ENCODE measurements at regions not wholly inside any gene's neighbourhood (a gene's known extent, or its start where the extent isn't known, plus 50 kb on each side); places are given as distances from the start of the nearest gene placed in this dataset.
A peak's percentile ranks its signal among the peaks of the same experiment; 100 is the strongest.

DNA sequence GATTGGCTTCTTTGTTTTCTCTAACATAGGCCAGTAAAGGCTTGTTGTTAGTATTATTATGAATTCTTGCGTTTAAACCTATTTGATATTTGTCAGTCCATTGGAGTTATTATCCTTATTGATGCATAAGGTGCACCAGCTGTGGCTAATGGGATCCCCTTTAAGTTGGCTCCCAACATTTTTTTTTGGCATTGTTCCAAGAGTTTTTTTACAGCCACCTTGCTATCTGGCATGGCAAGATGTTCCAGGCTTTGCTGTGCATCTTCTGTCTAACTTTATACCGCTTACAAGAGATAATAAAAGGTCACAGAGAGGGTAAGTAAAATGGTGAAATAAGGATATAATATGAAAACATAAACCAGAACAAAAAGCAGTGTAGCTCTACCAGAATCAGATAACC is 157.5 kb upstream of the TACR1 start:
- DNase-seq (ENCODE audit: low read depth), result no peak
- TF ChIP-seq, protein P1, sequence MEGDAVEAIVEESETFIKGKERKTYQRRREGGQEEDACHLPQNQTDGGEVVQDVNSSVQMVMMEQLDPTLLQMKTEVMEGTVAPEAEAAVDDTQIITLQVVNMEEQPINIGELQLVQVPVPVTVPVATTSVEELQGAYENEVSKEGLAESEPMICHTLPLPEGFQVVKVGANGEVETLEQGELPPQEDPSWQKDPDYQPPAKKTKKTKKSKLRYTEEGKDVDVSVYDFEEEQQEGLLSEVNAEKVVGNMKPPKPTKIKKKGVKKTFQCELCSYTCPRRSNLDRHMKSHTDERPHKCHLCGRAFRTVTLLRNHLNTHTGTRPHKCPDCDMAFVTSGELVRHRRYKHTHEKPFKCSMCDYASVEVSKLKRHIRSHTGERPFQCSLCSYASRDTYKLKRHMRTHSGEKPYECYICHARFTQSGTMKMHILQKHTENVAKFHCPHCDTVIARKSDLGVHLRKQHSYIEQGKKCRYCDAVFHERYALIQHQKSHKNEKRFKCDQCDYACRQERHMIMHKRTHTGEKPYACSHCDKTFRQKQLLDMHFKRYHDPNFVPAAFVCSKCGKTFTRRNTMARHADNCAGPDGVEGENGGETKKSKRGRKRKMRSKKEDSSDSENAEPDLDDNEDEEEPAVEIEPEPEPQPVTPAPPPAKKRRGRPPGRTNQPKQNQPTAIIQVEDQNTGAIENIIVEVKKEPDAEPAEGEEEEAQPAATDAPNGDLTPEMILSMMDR (conservative IDR thresholded peaks at IDR 0.05; ENCODE audit: low read length), result no peak
- no peak overlapping the region for H3K4me3 ChIP-seq (ENCODE audit: low read length)

DNA sequence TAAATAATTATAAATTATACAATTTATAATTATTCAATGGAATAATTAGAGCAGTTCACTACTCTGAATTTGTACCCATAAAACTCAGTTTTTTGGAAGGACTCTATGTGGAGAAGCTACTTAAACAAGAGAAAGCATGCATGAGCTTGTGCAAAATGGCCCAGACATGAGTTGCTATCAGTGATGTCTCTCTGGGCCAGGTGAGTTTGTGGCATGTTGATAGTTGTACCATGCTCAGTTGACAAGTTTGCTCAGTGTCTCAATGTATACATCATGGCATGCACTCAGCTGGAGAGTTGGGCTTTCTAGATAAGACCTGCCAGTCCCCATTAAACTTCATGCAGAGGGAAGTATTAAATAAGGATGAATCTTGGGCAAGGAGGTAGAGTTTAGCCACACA is 153.8 kb upstream of the TACR1 start:
- TF ChIP-seq, protein P1 (conservative IDR thresholded peaks at IDR 0.05; ENCODE audit: low read length), result no peak
- no peak overlapping the region for H3K4me3 ChIP-seq (ENCODE audit: low read length)
- no peak for DNase-seq (ENCODE audit: low read depth)

DNA sequence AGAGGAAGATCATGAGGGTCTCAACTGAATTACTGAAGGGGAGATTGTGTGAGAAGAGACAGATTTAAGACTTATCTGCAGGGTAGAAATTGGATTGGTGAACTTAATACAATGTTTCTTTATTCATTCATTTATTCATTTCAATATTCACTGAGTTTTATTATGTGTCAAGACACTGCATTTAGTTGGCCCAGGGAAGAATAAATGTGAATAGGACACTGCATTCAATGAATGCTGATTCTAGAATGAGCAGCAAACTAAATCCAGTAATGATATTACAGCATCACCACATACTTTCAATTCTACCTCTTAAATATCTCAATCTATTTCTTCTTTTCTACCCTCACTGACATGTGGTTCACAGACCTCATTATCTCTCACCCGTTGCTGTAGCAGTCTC is 149.0 kb upstream of the TACR1 start:
- no peak for DNase-seq (ENCODE audit: low read depth)
- TF ChIP-seq, protein P1 (conservative IDR thresholded peaks at IDR 0.05; ENCODE audit: low read length), result no peak
- no peak overlapping the region for H3K4me3 ChIP-seq (ENCODE audit: low read length)

GRCh38 chr2:75344146-75344545 is 144.8 kb upstream of the TACR1 start:
- H3K4me3 ChIP-seq (ENCODE audit: low read length), result no peak overlapping the region
- no peak for DNase-seq (ENCODE audit: low read depth)
- TF ChIP-seq, protein P1 (conservative IDR thresholded peaks at IDR 0.05; ENCODE audit: low read length), result no peak

DNA sequence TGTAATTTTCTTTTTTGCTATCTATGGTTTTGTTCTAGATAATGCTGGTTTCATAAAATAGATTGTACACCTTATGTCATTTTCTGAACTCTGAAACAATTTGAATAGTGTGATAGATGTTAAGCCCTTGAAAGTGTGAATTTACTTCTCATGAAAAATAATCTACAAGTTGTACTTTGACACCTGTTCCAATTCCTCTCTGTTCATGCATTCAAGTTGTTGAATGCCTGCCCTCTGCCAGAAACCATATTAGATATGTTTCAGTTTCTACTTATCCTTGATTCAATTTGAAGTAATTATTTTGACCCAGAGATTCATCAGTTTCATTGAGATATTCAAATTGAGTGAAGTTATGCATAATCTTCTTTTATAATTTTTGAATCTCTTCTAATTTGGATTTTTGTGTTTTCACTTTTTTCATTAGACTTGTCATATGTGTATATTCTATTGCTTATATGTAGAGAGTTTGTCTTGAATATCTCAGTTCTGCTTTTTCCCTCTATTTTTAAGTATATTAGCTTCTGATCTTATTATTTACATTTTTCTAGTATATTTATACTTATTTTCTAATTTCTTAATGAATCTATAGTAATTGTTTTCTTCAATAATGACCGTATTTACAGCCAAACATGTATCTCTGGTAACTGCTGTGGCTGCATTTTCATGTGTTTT is 143.3 kb upstream of the TACR1 start:
- TF ChIP-seq, protein P1 (conservative IDR thresholded peaks at IDR 0.05; ENCODE audit: low read length), result no peak
- H3K4me3 ChIP-seq (ENCODE audit: low read length), result no peak overlapping the region
- no peak for DNase-seq (ENCODE audit: low read depth)

DNA sequence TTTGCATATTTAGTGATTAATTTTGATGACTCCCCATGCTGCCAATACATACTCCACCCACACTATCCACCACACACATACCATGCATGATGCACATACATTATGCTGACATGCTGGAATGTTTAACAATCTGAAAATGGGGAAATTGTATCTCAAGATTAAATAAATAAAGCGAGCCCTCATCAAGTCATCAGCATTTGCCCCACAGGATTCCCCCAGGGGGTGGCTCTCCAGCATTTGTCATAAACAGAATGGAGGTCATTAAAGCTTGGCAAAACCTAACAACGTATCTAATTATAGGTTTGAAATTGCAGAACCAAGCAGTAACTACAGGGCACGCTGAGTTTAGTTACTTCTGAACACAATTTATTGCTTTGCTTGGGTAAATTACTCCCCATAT is 141.2 kb upstream of the TACR1 start:
- H3K4me3 ChIP-seq (ENCODE audit: low read length), result no peak overlapping the region
- TF ChIP-seq, protein P1 (conservative IDR thresholded peaks at IDR 0.05; ENCODE audit: low read length), result no peak
- peak; percentile 46 for DNase-seq (ENCODE audit: low read depth)

- TF ChIP-seq, protein P1 (conservative IDR thresholded peaks at IDR 0.05; ENCODE audit: low read length), result no peak
- H3K4me3 ChIP-seq (ENCODE audit: low read length), result no peak overlapping the region
- no peak for DNase-seq (ENCODE audit: low read depth)
Measured at GRCh38 chr2:75338461-75338860, 139.1 kb upstream of the TACR1 start.

Data from AG10803 (cell line).